ENCODE measurements at regions not wholly inside any gene's neighbourhood (a gene's known extent, or its start where the extent isn't known, plus 50 kb on each side); places are given as distances from the start of the nearest gene placed in this dataset.

- DNase-seq (ENCODE audit: low read depth in 3 of 3) = no peak
Observed at GRCh38 chr13:21757763-21758162, 86.9 kb downstream of the FGF9 start.

DNA sequence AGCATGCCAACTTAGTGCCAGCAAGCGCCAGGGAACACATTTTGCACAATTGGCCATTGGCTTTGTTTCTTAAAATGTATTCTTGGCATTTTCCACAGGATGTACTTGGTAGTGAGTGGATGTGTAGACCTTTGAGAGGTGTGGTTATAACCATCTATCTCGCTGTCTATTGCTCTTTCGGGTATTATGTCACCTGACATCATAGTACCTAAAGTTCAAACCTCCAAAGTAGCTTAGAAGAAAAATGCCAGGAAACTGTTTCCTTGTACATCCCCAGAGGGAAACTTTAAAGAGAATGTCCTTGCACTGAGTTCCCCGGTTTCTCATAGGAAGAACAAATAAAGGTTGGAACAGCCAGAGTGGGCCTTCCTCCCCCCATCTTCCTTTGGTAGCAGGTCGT, 87.6 kb downstream of the FGF9 start:
- no peak for DNase-seq (ENCODE audit: low read depth in 3 of 3)

DNA sequence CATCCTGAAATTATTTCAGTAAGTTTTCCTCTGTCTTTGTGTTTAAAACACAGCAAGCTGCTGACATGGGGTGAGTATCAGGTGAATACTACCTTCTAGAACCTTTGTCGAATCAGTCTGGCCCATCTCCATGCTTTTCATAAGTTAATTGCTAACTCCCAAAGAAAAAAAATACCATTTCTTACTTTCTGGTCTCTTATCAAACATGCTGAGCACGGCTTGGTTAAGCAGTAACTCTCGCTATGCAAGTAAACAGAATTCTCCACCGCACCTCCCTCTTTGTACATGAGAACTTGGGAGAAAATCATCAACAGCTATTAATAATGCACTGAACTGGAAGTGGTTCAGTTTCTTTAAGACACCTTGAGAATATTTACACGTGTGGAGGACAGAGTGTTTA, 88.6 kb downstream of the FGF9 start:
- DNase-seq (ENCODE audit: low read depth in 3 of 3) = no peak

GRCh38 chr13:21759911-21760310, 89.0 kb downstream of the FGF9 start:
- DNase-seq (ENCODE audit: low read depth in 3 of 3) = no peak

DNA sequence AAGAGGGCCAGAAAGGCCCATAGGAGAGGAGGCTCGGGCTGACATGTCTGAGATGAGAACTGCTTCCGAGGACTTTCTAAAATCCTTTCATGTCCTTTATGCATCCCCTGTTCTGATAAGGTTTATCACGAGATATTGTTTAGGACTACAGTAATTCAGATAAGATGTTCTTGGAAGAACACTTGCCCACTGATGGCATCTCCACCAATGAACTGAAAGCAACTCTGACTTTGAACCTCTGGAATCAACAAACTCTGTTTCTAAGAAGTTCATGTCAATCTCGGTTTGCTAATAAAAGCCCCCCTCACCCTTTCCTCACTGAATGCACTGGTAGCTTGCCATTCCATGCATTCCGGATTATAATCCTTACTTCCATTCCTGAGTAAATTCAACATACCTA, 90.9 kb downstream of the FGF9 start:
- DNase-seq (ENCODE audit: low read depth in 3 of 3) = no peak

DNA sequence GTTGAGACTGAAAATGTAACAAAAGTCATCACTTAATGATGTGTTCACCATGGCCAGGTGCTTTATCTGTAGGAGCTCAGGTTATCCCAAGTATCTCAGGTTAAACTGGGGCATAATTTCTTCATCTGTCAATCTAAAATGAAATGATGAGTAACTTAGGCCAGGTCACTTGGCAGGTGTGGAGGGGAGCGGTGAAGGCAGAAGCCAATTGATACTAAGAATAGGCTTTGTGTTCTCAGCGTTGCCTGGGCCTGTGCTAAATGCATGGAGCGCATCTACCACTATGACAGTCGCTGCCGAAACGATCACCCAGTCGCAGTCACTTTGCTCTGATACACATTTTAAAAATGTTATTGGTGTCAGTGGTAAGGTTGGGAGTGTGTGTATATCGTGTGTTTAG, 91.6 kb downstream of the FGF9 start:
- no peak for DNase-seq (ENCODE audit: low read depth in 3 of 3)

DNA sequence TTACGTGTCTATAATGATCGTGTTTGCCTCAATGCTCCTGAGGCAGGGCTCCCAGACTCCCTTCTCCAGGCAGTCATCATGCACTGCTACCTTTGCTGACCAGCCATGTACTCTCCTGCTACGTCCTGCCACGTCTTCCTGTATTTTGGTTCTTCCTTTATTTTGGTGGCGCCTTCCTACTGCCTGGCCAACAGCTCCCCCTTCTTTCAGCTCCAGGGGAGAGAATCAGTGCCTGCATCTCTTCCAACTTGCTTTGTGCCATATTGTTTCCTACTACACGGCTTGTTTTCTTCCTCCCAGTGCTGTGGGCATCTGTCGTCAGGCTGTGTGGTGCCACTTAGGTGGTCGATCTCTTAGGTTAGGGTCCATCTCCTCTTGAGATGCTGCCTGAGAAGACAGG, 96.2 kb downstream of the FGF9 start:
- no peak for DNase-seq (ENCODE audit: low read depth in 3 of 3)

DNA sequence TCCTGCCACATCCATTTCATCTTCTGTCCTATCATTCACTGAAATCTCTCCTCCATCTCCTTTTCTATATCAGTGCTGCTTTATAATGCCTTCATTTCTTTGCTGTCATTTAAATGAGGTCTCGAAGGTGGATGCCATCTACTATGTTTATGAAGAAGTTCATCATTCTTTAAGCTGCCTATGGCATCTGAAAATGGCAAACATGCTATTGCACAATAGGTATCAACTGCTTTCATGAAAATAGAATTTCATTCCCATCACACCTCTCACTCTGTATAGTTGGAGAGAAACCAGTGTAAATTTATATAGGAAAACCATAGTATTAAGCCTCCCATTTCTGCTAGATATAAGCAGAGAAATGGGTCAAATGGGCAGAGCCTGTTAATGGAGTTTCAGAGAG, 100.2 kb downstream of the FGF9 start:
- no peak for DNase-seq (ENCODE audit: low read depth in 3 of 3)

GRCh38 chr13:21777166-21777565, 106.3 kb downstream of the FGF9 start:
- DNase-seq (ENCODE audit: low read depth in 3 of 3) = no peak

- DNase-seq (ENCODE audit: low read depth in 3 of 3) = no peak
Observed at GRCh38 chr13:21777813-21778212, 106.9 kb downstream of the FGF9 start.

GRCh38 chr13:21782736-21783135, 111.9 kb downstream of the FGF9 start:
- DNase-seq (ENCODE audit: low read depth in 3 of 3) = no peak

GRCh38 chr13:21785990-21786389, 115.1 kb downstream of the FGF9 start:
- DNase-seq (ENCODE audit: low read depth in 3 of 3) = no peak

DNA sequence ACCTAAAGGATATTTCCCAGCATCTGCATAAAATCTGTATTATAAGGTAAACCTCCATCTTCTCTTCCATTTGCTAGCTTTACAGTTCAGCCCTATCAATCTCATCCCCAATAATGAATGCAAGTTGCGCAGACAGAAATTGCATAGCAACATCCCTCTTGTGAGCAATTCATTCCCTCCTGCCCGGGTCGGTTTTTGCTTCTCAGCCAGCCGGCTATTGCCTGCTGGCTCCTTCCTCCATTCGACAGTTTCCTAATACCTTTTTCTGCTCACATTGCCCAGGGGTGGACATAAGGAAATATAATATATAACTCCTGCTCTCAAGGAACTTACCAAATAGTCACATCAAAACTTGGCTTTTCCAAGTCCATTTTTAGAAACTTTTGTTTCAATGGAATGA, 125.2 kb downstream of the FGF9 start:
- no peak for DNase-seq (ENCODE audit: low read depth in 3 of 3)

DNA sequence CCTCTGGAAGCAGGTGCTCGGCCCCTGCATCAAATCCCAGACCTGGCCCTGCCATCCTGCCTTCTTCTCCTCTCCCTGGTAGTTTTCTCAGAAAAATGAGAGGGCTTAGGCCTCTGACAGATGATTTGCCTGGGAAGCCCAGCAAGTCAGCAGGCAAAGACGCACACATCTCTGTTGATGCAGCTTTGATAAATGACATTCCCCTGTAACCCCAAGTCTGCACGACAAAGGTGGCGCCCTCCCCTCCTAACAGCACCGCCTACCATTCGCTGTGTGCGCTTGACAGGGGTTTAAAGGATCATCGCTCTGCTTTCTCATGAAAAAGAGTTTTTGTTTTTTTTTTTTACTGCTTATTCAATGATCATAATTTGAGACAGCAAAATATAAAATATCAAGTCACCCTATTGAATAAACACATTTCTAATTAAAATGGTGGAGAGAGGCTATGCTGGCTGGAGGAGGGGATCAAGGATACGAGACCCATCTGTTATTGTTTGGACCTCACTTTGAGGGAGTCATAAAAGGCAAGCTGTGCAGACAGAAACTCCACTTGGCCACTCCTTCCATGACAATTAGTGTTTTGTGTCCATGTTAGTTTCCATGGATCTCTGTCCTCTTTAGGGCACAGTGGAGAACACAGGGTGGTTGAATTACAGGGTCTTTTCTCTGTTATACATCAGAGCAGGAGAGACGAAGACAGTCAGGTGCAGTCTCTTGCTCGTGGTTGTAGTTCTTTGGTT, 126.1 kb downstream of the FGF9 start:
- no peak for DNase-seq (ENCODE audit: low read depth in 3 of 3)

DNA sequence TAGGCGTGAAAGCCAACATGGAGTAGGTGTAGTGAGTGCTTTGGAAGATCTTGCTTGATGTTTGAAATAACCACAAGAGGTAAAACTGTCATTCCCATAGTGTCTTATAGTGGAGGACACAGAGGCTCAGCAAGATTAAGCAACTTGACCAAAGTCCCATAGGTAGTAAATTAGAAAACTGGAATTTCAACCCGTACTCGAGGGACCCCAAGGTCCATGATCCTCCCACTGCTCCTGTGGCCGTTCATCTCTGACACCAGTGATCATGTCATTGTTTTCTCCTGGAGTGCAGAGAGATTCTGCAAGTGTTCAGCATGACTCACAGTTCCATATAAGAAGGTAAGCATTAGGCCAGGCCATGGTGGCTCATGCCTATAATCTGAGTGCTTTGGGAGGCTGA, 126.9 kb downstream of the FGF9 start:
- no peak for DNase-seq (ENCODE audit: low read depth in 3 of 3)

- DNase-seq (ENCODE audit: low read depth in 3 of 3) = no peak
Observed at GRCh38 chr13:21798181-21798580, 127.3 kb downstream of the FGF9 start.

DNA sequence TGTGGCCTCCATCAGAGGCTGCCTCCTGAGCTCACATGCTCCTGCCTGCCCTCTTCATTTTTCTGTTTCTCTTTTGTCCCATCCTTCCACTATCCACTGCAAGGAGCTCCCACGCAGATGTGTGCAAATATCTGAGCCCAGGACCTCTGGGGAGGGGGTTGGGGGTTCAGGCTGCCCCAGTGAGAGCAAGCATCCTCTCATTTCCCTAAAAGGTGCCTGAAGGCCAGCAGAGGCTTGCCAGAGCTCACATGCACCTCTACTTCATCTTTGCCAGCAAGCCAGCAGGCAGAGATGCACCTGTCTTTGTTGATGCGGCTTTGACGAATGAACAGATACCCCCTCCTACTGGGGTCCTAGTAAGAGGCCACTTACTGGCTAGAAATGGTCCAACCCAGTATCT, 128.8 kb downstream of the FGF9 start:
- DNase-seq (ENCODE audit: low read depth in 3 of 3) = no peak

DNA sequence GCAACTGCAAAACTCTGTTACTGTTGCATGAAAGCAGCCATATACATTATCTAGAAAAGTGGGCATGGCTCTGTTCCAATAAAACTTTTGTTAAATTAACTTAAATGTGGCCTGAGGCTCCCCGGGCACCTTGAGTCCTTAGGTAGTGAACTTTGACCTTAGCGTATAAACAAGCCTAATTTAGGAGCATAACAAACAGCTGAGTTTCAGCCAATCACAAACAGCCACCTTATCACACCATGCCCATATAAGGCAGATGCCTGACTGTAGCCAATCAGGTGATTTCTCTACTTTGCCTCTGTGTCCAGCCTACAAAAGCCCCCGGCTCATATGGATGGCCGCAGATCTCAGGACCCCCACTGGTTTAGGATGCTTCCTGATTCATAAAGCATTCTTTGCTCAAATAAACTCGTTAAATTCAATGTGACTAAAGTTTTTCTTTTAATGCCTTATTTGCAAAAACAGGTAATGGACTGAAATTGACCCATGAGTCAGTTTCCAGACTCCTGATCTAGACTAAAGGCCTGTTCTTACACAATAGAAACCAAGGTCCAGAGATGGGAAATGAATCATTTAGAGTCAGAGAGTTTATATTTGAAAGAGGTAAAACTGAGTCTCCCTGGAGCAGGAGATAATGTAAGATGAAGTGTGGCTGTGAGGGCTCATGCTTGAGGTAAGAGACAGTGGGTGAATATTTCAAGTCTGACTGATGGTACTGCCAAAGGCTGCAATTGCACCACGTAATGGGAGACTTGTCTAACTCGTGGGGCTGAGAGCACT, 130.2 kb downstream of the FGF9 start:
- no peak for DNase-seq (ENCODE audit: low read depth in 3 of 3)

DNA sequence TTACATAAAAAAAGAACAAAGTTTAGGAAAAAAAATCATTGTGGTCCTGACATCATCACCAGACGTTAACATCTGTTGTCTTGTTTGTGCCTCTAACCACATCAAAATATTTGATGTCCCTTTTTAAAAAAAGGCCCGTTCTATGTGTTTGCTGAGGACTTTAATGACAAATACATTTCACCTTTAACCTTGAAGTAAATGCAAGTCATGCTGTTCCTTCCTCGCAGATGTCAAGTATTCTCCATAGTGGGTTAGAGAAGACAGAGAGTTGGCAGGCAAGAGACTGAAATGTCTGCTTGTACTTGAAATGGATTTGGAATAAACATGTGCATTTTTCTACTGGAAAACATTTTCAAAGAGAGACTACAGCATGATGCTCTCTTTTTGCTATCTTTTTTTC, 134.9 kb downstream of the FGF9 start:
- no peak for DNase-seq (ENCODE audit: low read depth in 3 of 3)

- DNase-seq (ENCODE audit: low read depth in 3 of 3) = no peak
Observed at GRCh38 chr13:21812192-21812626, 141.3 kb downstream of the FGF9 start.

DNA sequence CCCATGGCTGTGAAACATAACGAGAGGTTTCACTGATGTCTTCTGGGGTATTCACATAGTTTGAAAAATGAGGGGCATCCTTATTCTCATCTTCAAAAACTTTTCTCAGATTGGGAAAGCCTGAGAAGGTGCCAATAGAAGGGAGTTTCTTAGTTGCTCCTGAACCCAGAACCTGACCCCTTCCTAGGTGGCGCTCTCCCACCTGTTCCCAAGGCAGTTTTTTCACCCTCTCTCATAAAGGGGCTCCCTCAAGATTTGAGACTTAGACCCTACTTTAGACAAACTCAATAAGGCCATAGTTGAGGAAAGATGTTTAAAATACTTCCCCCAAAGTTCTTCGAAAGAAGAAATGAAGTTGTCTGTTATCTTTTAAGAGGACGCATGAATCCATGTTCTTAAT, 142.2 kb downstream of the FGF9 start:
- no peak for DNase-seq (ENCODE audit: low read depth in 3 of 3)

GRCh38 chr13:21813844-21814243, 143.0 kb downstream of the FGF9 start:
- DNase-seq (ENCODE audit: low read depth in 3 of 3) = no peak

- no peak for DNase-seq (ENCODE audit: low read depth in 3 of 3)
Observed at GRCh38 chr13:21814604-21815003, 143.7 kb downstream of the FGF9 start.
